GM18870 (cell line): ENCODE measurements at regions not wholly inside any gene's neighbourhood (a gene's known extent, or its start where the extent isn't known, plus 50 kb on each side); places are given as distances from the start of the nearest gene placed in this dataset.
"Not testable (repeated sequence)": the region's sequence is repeated elsewhere in the genome, so short reads cannot be mapped to it uniquely, and the experiment has no call there.

Experiments used
- ATAC-seq: cut with Tn5 transposase; IDR thresholded peaks from one replicate; pipeline ENCODE4 v1.9.1; 2021; ENCODE audit warnings: moderate library complexity; ENCODE audit not compliant: unreplicated experiment

DNA sequence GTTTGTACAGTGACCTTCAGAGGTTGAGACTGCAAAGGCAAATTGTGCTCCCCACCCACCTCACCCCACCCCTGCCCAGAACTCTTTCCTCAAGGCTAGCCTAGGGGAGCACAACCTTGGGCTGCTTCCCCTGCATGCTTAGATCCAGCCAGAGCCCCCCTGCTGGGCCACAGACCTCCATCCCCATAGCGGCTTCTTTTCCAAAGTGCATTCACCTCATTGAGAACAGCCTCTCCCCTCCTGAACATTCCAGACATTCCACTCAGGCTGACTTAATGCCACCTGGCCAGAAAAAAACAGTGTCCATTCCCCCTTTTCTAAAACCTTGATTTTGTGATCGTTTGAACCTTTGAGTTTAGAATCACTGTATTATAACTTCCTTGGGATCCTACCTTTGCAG lies 124.4 kb upstream of the TOPAZ1 start:
- no peak for ATAC-seq

GRCh38 chr3:44117736-44118135 lies 124.0 kb upstream of the TOPAZ1 start:
- no peak for ATAC-seq

DNA sequence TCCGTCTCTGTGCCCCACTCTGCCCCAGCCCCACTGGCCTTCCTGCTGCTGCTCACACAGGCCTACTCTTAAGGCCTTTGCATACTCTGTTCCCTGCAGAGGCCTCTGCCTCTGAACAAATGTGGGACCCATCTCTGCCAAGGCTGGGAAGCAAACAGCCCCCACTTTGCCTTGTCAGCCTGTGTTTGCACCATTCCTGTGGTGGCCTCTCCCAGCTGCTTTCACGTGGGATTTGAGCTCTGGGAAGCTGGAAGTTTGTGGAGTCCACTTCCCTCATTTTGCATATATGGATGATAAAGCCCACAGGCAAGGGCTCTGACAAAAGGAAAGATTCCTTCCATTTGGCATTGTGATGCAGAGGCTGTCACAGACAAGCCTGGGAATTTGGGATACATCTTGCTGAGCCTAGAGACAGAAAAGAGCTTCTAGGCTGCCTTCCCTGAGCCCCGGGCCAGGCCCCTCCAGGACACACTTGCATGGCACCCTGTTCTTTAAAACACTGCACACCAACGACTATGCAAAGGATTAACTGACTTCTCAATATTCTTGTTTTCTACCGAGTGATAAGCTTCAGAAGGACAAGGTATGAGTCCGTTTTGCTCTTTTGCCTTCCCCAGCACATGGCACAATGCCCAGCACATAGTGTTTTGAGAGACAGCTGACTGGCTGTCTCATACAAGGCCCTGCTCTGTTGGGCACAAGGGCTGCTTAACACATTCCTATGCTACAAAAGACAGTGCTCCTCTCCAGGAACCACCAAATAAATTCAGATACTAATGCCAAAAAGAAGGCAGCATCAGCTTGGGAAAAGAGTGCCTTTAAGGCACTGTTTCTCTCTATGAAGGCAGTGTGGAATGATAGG lies 120.7 kb upstream of the TOPAZ1 start:
- ATAC-seq: no peak

GRCh38 chr3:44125246-44125645 lies 116.4 kb upstream of the TOPAZ1 start:
- ATAC-seq: no peak

- no peak for ATAC-seq
Measured at GRCh38 chr3:44125882-44126281, 115.8 kb upstream of the TOPAZ1 start.

DNA sequence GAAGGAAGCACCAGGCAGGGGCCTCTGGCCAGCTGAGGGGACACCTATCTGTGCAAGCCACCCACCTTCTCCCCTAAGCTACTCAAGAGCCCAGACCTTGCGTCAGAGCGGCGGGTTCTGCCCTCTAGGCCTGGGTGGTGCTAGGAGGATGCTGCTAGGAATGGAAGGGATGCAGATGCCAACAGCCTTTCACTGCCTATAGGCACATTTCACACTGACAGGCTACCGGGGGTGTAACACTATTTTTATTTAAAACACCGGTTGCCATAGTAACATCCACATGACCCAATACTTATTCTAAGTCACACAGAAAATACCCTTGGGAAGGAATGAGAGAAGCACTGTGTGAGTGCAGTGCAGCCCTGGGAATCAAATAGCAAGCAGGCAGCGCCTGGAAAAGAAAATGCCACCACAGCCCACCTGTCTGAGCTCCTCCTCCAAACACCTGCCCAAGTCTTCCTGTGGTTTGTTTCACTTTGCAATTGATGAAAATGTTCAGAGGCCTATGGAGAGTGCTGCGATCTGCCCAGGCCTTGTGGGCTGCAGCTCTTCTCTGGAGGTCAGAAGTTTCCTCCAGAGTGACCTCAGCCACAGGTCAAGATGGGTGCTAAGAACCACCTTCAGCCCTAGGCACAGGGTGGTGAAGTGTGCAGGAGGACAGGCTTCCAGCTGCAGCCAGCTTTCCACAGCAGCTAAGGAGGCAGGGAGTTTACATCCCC lies 113.5 kb upstream of the TOPAZ1 start:
- no peak for ATAC-seq

DNA sequence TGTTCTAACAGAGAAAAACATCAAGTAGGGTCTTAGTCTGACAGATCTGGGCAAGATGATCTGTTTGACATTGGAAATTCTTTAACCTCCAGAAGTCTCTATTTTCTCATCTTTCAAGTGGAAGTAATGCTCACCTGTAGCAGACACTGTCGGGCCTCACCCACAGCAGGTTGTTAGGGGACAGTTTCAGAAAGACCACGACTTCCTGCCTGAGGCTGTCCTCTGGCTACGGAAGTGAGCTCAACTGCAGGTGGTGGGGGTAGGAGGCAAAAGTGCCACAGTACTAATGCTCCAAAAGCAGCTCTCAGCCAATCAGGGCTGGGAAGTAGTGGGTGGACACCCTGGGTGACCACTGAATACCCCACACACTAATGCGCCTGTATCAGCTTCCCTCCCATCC lies 111.4 kb upstream of the TOPAZ1 start:
- no peak for ATAC-seq

DNA sequence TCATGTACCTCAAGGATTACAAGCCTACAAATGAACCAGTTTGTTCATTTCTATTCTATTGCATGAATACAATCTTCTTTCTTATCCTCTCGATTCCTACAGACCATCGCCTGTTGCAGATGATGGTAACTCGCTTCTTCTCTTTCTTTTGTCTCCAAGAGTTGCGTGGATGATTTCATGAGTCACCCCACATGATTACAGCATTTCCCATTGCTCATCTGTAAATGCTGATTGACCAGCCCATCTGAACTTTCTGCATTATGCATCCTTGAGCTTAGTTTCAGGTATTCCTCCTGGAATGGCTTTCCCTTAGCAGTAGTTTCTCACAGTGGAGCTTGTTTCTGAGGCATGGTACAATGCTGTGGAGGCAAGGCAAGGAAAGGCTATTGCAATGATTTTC lies 109.6 kb upstream of the TOPAZ1 start:
- ATAC-seq: no peak

- no peak for ATAC-seq
Measured at GRCh38 chr3:44132593-44132992, 109.1 kb upstream of the TOPAZ1 start.

GRCh38 chr3:44136421-44136820 lies 105.3 kb upstream of the TOPAZ1 start:
- ATAC-seq: no peak

- ATAC-seq: no peak
Measured at GRCh38 chr3:44146073-44146472, 95.6 kb upstream of the TOPAZ1 start.

GRCh38 chr3:44159696-44160300 lies 81.9 kb upstream of the TOPAZ1 start:
- no peak for ATAC-seq

DNA sequence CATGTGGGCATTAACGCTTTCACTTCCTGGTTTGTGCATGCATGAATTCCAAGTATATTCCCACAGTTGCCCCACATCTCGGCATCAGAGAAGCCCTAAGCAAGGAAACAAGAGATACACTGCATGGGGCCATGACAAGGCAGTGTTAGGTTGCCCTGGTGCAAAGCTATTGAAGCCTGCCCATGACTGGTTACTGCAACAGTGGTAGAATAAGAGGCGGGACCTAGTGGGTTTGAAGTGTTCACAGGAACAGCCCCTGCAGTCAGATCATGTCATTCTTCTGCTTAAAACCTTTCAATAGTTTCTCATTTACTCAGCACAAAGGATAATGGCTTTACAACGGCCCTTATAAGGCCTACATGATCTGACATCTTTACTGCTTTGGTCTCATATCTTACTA lies 80.9 kb upstream of the TOPAZ1 start:
- ATAC-seq: no peak

DNA sequence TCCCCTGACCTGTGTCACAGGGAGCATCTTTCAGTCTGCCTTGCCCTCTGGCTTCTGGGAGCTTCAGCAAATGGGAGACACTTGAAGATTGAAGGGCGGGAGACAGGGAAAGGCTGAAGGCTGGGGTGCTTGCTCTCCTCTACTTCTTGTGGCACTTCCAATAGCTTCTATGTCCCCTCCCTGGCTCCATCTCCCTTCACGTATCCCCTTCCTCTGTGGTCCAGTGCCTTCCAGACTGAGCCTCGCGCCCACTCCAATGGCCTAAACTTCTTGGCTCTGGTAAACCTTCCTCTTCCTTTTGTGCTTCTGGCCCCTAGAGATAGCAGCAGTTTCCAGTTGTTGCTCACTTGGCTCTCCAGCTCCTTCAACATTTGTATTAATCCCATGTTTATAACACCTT lies 69.8 kb upstream of the TOPAZ1 start:
- no peak for ATAC-seq

DNA sequence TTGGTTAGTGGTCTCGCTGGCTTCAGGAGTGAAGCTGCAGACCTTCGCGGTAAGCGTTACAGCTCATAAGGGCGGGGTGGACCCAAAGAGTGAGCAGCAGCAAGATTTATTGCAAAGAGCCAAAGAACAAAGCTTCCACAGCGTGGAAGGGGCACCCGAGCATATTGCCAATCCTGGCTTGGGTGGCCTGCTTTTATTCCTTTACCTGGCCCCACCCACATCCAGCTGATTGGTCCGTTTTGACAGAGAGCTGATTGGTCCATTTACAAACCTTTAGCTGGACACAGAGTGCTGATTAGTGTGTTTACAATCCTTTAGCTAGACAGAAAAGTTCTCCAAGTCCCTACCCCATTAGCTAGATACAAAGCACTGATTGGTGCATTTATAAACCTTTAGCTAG lies 69.0 kb upstream of the TOPAZ1 start:
- ATAC-seq: not testable (repeated sequence)

- ATAC-seq: no peak
Measured at GRCh38 chr3:44173263-44173662, 68.4 kb upstream of the TOPAZ1 start.

GRCh38 chr3:44175070-44175469 lies 66.6 kb upstream of the TOPAZ1 start:
- ATAC-seq: no peak

DNA sequence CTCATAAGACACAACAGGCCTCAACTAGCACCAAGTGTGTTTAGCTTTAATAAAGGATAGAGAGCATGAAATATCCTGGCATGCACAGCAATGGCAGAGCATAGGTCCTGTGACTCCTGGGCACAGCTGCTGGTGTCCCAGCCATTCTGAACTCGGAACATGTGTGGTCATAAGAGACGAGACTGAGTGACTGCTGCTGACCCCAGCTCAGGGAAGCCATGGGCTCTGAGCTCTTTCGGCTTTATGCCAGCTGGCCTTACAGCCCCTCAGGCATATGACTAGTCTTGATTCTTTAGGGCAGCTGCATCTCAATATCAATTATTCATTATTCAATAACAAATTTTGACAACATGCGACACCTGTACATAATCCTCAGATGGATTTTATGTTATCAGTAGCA lies 62.4 kb upstream of the TOPAZ1 start:
- ATAC-seq: no peak

- ATAC-seq: no peak
Measured at GRCh38 chr3:44184319-44184953, 57.2 kb upstream of the TOPAZ1 start.

DNA sequence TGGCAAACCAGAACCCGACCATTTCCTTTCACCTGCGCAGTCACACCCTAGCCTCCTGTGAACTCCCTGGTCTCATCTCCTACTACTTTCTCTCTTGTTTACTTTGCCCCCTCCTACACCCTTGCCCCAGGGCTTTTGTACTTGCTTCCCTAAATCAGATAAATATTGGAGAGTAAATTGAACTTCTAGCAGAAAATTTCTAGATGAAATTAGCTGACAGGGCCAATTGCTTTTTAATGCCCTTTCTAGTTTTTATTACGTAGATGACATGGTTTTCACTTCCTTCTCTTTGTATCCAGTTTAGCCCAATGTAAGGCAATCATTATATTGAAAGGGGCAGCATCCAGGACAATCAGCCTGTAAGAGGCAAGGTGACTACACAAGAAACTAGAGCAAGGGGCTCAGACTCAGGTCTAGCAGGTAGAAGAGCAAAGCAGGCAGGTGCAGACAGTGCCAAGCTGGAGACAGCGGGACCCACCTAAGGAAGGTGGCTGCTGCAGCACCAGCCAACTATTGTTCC lies 56.2 kb upstream of the TOPAZ1 start:
- ATAC-seq: no peak

DNA sequence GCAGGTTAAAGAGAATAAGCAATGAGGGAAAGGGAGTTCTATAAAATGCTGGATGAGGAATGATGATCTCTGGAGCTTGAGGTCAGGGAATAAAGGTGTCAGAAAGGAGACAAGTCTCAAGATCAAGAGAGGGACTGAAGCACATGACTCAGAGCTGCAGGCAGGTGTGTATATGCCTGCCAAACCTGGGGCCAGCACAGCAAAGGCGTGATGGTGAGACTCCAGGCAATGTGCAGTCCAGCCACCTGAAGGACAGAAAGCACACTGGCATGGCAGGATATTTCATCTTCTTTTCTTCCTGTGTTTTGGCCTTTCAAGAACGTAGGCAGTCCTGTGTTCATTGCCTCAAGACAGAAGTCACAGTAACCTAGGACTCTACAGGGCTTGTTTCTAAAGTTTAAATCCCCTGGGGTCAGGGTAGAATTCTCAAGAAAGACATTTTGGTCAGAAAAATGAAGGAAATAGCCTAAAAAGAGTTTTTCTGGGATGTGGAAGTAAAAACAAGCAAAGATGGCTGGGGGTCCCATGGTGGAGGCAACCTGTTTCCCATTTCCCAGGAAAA lies 55.5 kb upstream of the TOPAZ1 start:
- ATAC-seq: no peak
